Left lung (tissue), 4 donors: ENCODE measurements at regions not wholly inside any gene's neighbourhood (a gene's known extent, or its start where the extent isn't known, plus 50 kb on each side); places are given as distances from the start of the nearest gene placed in this dataset.
A peak's percentile ranks its signal among the peaks of the same experiment; 100 is the strongest.

Source experiments
- ATAC-seq: fragments of 200-7000 bp; cut with Tn5 transposase; one replicate; pipeline ENCODE4 v1.9.1; 2020; ENCODE audit warnings: moderate library complexity
- DNase-seq, 4 donors: peaks; one replicate each; pipeline ENCODE4 v3.0.0-alpha.2; 2013 to 2020
- H3K27ac ChIP-seq, 2 donors: fragments of 200-600 bp; sonication (generic) in 1 of 2; one replicate each; pipeline versions ENCODE4 v1.5.0 to v1.8.0; 2020 to 2021
- H3K27me3 ChIP-seq, 2 donors: fragments of 200-600 bp; sonication (generic) in 1 of 2; one replicate each; pipeline versions ENCODE4 v1.5.0 to v1.8.0; 2020 to 2021
- H3K36me3 ChIP-seq, 2 donors: fragments of 200-600 bp; sonication (generic) in 1 of 2; one replicate each; pipeline versions ENCODE4 v1.5.0 to v1.8.0; 2020 to 2021
- H3K4me1 ChIP-seq, 2 donors: fragments of 200-600 bp; one replicate each; pipeline ENCODE4 v1.8.0; 2021
- H3K4me3 ChIP-seq, 2 donors: fragments of 200-600 bp; sonication (generic) in 1 of 2; one replicate each; pipeline versions ENCODE4 v1.5.0 to v1.8.0; 2020 to 2021; ENCODE audit warnings: mild to moderate bottlenecking in 1 of 2
- H3K9me3 ChIP-seq, 2 donors: fragments of 200-600 bp; sonication (generic) in 1 of 2; one replicate each; pipeline versions ENCODE4 v1.5.0 to v1.8.0; 2020 to 2021
- CTCF ChIP-seq, 2 donors: fragments of 200-600 bp; sonication (generic) in 1 of 2; IDR thresholded peaks; one replicate each; pipeline versions ENCODE4 v1.5.0 to v1.8.0; 2021; ENCODE audit warnings: antibody characterized with exemption in 2 of 2
- intact Hi-C, 2 donors: fragments of 100-400 bp; cut with DNase I; formaldehyde crosslinking; loops; one replicate each; pipeline versions ENCODE4 v1.11.2 to v1.14.2; 2022
- donor health status: DM: no; HTN: yes; CAD: no.
- donor health status: DM: no; HTN: no; CAD: no.

GRCh38 chr4:55215087-55215486 is 89.7 kb upstream of the KDR start:
- DNase-seq (no peak), ATAC-seq (no peak)
- intact Hi-C loops: no loop called here
- Histone ChIP-seq H3K4me1 (no peaks in the 10 kb centered on the region), H3K27ac (peak overlapping the region in 1 of 2 donors; percentile 3), H3K36me3 (no peaks in the 10 kb centered on the region), H3K27me3 (no peaks in the 10 kb centered on the region), H3K4me3 (no peak overlapping the region), H3K9me3 (no peaks in the 10 kb centered on the region)
- TF ChIP-seq CTCF (IDR thresholded peaks at IDR 0.05): no peak

- Histone ChIP-seq H3K4me1 (no peaks in the 10 kb centered on the region), H3K27me3 (no peaks in the 10 kb centered on the region), H3K9me3 (no peaks in the 10 kb centered on the region), H3K27ac (no peak overlapping the region), H3K36me3 (no peaks in the 10 kb centered on the region), H3K4me3 (no peak overlapping the region)
- no peak for TF ChIP-seq CTCF (IDR thresholded peaks at IDR 0.05)
- intact Hi-C loops: no loop called here
- peak in 1 of 4 donors; percentile 3 for DNase-seq
- ATAC-seq: no peak
Observed at GRCh38 chr4:55216863-55217635, 91.7 kb upstream of the KDR start.

- DNase-seq (no peak), ATAC-seq (no peak)
- H3K4me1 ChIP-seq: no peaks in the 10 kb centered on the region
- no peak overlapping the region for H3K27ac ChIP-seq
- no peaks in the 10 kb centered on the region for H3K36me3 ChIP-seq
- H3K4me3 ChIP-seq: no peak overlapping the region
- no peak for TF ChIP-seq CTCF (IDR thresholded peaks at IDR 0.05)
- no peaks in the 10 kb centered on the region for H3K27me3 ChIP-seq
- intact Hi-C loops: no loop called here
- no peaks in the 10 kb centered on the region for H3K9me3 ChIP-seq
Observed at GRCh38 chr4:55218041-55218440, 92.6 kb upstream of the KDR start.

- no peak overlapping the region for H3K4me3 ChIP-seq
- H3K4me1 ChIP-seq: no peaks in the 10 kb centered on the region
- no peak for DNase-seq
- TF ChIP-seq CTCF (IDR thresholded peaks at IDR 0.05): no peak
- H3K9me3 ChIP-seq: peaks cover 4 to 28% of the 10 kb centered on the region in 2 donors
- ATAC-seq: no peak
- no peak overlapping the region for H3K27ac ChIP-seq
- H3K36me3 ChIP-seq: no peaks in the 10 kb centered on the region
- intact Hi-C loops: no loop called here
- H3K27me3 ChIP-seq: no peaks in the 10 kb centered on the region
Observed at GRCh38 chr4:55237839-55238238, 108.2 kb upstream of the SRD5A3 start.

- H3K36me3 ChIP-seq: no peaks in the 10 kb centered on the region
- H3K4me3 ChIP-seq: no peak overlapping the region
- H3K27ac ChIP-seq: no peak overlapping the region
- H3K4me1 ChIP-seq: no peaks in the 10 kb centered on the region
- H3K9me3 ChIP-seq: peaks cover 4 to 28% of the 10 kb centered on the region in 2 donors
- TF ChIP-seq CTCF (IDR thresholded peaks at IDR 0.05): no peak
- no peaks in the 10 kb centered on the region for H3K27me3 ChIP-seq
- DNase-seq (no peak), ATAC-seq (no peak)
- intact Hi-C loops: no loop called here
Observed at GRCh38 chr4:55238407-55238806, 107.6 kb upstream of the SRD5A3 start.
